ENCODE measurements at regions not wholly inside any gene's neighbourhood (a gene's known extent, or its start where the extent isn't known, plus 50 kb on each side); places are given as distances from the start of the nearest gene placed in this dataset.

- TF ChIP-seq CTCF (IDR thresholded peaks at IDR 0.05; ENCODE audit: insufficient read depth, low read length, poor library complexity, severe bottlenecking) (no peak), EZH2phosphoT487 (conservative IDR thresholded peaks at IDR 0.05; ENCODE audit: low read length) (no peak)
Observed at GRCh38 chr14:55898938-55899337, 219.3 kb upstream of the PELI2 start.
